ENCODE measurements at regions not wholly inside any gene's neighbourhood (a gene's known extent, or its start where the extent isn't known, plus 50 kb on each side); places are given as distances from the start of the nearest gene placed in this dataset.

GRCh38 chr10:94174838-94175237, 181.1 kb downstream of the PLCE1 start:
- Mint-ChIP-seq H3K27ac (no peak overlapping the region), H3K4me1 (no peaks in the 10 kb centered on the region), H3K9me3 (ENCODE audit: insufficient read depth) (no peaks in the 10 kb centered on the region), H3K27me3 (peaks cover 12% of the 10 kb centered on the region), H3K4me3 (no peak overlapping the region)
- ATAC-seq (ENCODE audit: low read depth) (no peak), DNase-seq (no peak)
- no peaks in the 10 kb centered on the region for H3K4me1 ChIP-seq (ENCODE audit: control insufficient read depth in 2 of 2, insufficient read depth in 2 of 2, low read length in 2 of 2)
- no peak for TF ChIP-seq EZH2 (IDR thresholded peaks at IDR 0.05; ENCODE audit: borderline replicate concordance, insufficient read depth, low read depth, low read length, poor library complexity, severe bottlenecking)
- no peak for TF ChIP-seq CTCF (IDR thresholded peaks at IDR 0.05)
- H3K9ac ChIP-seq (ENCODE audit: low read length), result no peak overlapping the region
- no peak overlapping the region for H3K27ac ChIP-seq (ENCODE audit: low read length in 2 of 2)
- H3K27me3 ChIP-seq (replicated peaks in 1 of 4; ENCODE audit: control extremely low read depth in 1 of 4, control insufficient read depth in 3 of 4, insufficient read depth in 4 of 4, low read length in 3 of 4), result peaks cover 0 to 3% (median 0%) of the 10 kb centered on the region in 4 experiments
- H3K79me2 ChIP-seq (ENCODE audit: control insufficient read depth, insufficient read depth, low read length), result no peaks in the 10 kb centered on the region
- H3K36me3 ChIP-seq (replicated peaks in 1 of 2; ENCODE audit: control extremely low read depth in 1 of 2, control insufficient read depth in 1 of 2, extremely low read depth in 1 of 2, insufficient read depth in 2 of 2, low read length in 1 of 2), result no peaks in the 10 kb centered on the region
- H2AFZ ChIP-seq (ENCODE audit: insufficient read depth, low read depth, low read length, poor library complexity, severe bottlenecking), result no peak overlapping the region
- ChIA-PET POLR2A (no interaction called here), CTCF (no interaction called here)
- intact Hi-C loops (cut with micrococcal nuclease), result no loop called here
- no peaks in the 10 kb centered on the region for H4K20me1 ChIP-seq (ENCODE audit: control insufficient read depth, insufficient read depth, low read length, poor library complexity, severe bottlenecking)
- no peak overlapping the region for H3K4me3 ChIP-seq (ENCODE audit: control extremely low read depth in 1 of 5, extremely low read depth in 1 of 5, insufficient read depth in 1 of 5, low read depth in 2 of 5, low read length in 4 of 5)
- H3K4me2 ChIP-seq (replicated peaks; ENCODE audit: low read depth, low read length, poor library complexity, severe bottlenecking), result no peak overlapping the region
- no peaks in the 10 kb centered on the region for H3K9me3 ChIP-seq (ENCODE audit: control extremely low read depth in 1 of 3, control insufficient read depth in 2 of 3, insufficient read depth in 1 of 3, low read length in 2 of 3)

- H3K4me1 Mint-ChIP-seq, result no peaks in the 10 kb centered on the region
- Histone ChIP-seq H3K9ac (ENCODE audit: low read length) (no peak overlapping the region), H3K27me3 (replicated peaks in 1 of 4; ENCODE audit: control extremely low read depth in 1 of 4, control insufficient read depth in 3 of 4, insufficient read depth in 4 of 4, low read length in 3 of 4) (no peaks in the 10 kb centered on the region), H3K4me1 (ENCODE audit: control insufficient read depth in 2 of 2, insufficient read depth in 2 of 2, low read length in 2 of 2) (no peaks in the 10 kb centered on the region), H3K4me2 (replicated peaks; ENCODE audit: low read depth, low read length, poor library complexity, severe bottlenecking) (no peak overlapping the region), H3K36me3 (replicated peaks in 1 of 2; ENCODE audit: control extremely low read depth in 1 of 2, control insufficient read depth in 1 of 2, extremely low read depth in 1 of 2, insufficient read depth in 2 of 2, low read length in 1 of 2) (no peaks in the 10 kb centered on the region), H3K27ac (ENCODE audit: low read length in 2 of 2) (no peak overlapping the region), H3K9me3 (ENCODE audit: control extremely low read depth in 1 of 3, control insufficient read depth in 2 of 3, insufficient read depth in 1 of 3, low read length in 2 of 3) (no peaks in the 10 kb centered on the region), H3K4me3 (ENCODE audit: control extremely low read depth in 1 of 5, extremely low read depth in 1 of 5, insufficient read depth in 1 of 5, low read depth in 2 of 5, low read length in 4 of 5) (no peak overlapping the region), H4K20me1 (ENCODE audit: control insufficient read depth, insufficient read depth, low read length, poor library complexity, severe bottlenecking) (no peaks in the 10 kb centered on the region), H3K79me2 (ENCODE audit: control insufficient read depth, insufficient read depth, low read length) (no peaks in the 10 kb centered on the region), H2AFZ (ENCODE audit: insufficient read depth, low read depth, low read length, poor library complexity, severe bottlenecking) (no peak overlapping the region)
- TF ChIP-seq EZH2 (IDR thresholded peaks at IDR 0.05; ENCODE audit: borderline replicate concordance, insufficient read depth, low read depth, low read length, poor library complexity, severe bottlenecking) (no peak), CTCF (IDR thresholded peaks at IDR 0.05) (no peak)
- H3K4me3 Mint-ChIP-seq, result no peak overlapping the region
- POLR2A ChIA-PET, result no interaction called here
- no peak for DNase-seq
- CTCF ChIA-PET, result no interaction called here
- H3K27ac Mint-ChIP-seq, result no peak overlapping the region
- no peak for ATAC-seq (ENCODE audit: low read depth)
- H3K9me3 Mint-ChIP-seq (ENCODE audit: insufficient read depth), result no peaks in the 10 kb centered on the region
- 71% methylated on average over 1 of the region's 5 CpGs for WGBS (ENCODE audit: insufficient coverage)
- intact Hi-C loops (cut with micrococcal nuclease), result no loop called here
- peaks cover 14% of the 10 kb centered on the region for H3K27me3 Mint-ChIP-seq
Measured at GRCh38 chr10:94178475-94179253, 184.1 kb downstream of the NOC3L start.
